GM12872 (cell line): ENCODE measurements at regions not wholly inside any gene's neighbourhood (a gene's known extent, or its start where the extent isn't known, plus 50 kb on each side); places are given as distances from the start of the nearest gene placed in this dataset.

Experiments used
- TF ChIP-seq, protein P1 (sequence below): IDR thresholded peaks from 3 replicates; pipeline ENCODE4 v1.5.1; 2011; ENCODE audit warnings: low read depth, mild to moderate bottlenecking, low read length, moderate library complexity; ENCODE audit not compliant: insufficient read depth

DNA sequence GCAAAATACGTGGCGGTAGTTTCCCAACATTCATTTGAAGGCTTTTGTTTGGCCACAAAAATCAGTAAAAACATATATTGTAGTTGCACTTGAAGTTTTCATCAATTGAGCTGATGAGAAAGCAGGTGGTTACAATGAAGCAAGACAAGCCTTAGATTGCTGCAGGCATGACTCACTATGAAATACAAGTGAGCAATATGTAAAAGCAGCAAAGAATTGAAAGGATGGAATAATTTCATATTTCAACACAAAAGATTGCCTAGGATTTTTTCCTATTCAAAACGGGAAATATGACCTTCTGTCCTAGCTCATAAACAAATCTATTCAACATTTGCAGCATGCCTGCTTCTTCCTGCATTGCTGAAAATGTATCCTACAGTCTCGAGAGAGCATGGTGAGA, 190.9 kb upstream of the BANK1 start:
- TF ChIP-seq, protein P1, sequence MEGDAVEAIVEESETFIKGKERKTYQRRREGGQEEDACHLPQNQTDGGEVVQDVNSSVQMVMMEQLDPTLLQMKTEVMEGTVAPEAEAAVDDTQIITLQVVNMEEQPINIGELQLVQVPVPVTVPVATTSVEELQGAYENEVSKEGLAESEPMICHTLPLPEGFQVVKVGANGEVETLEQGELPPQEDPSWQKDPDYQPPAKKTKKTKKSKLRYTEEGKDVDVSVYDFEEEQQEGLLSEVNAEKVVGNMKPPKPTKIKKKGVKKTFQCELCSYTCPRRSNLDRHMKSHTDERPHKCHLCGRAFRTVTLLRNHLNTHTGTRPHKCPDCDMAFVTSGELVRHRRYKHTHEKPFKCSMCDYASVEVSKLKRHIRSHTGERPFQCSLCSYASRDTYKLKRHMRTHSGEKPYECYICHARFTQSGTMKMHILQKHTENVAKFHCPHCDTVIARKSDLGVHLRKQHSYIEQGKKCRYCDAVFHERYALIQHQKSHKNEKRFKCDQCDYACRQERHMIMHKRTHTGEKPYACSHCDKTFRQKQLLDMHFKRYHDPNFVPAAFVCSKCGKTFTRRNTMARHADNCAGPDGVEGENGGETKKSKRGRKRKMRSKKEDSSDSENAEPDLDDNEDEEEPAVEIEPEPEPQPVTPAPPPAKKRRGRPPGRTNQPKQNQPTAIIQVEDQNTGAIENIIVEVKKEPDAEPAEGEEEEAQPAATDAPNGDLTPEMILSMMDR, result no peak

DNA sequence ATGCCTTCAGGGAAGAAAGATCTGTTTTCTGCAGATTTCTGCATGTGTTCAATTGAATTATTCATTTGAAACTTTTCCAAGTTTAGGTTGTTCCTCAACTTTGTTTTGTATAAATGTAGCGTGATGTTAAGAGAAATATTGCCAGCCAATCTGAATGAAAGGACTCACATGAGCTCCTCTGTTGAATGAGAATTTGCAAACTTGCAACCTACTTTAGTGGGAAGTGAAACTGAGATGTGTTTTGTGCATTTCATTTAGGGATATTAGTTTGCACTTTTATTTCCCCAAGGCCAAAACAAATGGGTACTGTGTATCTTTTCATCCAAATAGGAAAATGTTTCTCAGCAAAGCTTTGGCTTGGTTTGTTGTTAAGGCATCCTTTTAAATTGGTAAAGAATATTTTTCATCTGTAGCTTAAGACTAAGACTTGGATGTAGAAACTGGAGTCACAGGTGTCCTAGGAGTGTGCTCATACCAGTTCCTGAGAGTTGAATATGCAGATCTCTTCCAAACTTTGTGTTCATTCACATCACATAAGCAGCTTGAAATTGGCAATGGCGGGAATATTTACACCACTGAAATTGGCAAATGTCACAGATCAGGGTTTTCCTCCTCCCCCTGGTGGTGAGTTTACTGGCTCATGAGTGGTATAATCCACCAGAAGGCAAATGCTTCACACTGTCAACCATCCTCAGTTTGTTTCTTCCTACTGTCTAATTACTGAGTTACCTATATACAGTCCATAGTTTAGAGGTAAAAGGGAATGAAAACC, 193.6 kb upstream of the BANK1 start:
- TF ChIP-seq, protein P1, result peak; percentile 58

DNA sequence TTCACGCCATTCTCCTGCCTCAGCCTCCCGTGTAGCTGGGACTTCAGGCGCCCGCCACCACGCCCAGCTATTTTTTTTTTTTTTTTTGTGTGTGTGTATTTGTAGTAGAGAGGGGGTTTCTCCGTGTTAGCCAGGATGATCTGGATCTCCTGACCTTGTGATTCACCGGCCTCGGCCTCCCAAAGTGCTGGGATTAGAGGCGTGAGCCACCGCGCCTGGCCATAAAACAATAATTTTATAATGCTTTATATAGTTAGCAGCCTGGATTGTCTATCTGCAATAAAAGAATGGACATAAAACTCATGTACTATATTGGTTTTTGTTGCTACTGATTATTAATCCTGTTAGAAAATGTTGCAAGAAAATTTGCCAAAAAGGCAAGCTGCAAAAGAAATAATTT, 195.9 kb upstream of the BANK1 start:
- TF ChIP-seq, protein P1, result no peak

DNA sequence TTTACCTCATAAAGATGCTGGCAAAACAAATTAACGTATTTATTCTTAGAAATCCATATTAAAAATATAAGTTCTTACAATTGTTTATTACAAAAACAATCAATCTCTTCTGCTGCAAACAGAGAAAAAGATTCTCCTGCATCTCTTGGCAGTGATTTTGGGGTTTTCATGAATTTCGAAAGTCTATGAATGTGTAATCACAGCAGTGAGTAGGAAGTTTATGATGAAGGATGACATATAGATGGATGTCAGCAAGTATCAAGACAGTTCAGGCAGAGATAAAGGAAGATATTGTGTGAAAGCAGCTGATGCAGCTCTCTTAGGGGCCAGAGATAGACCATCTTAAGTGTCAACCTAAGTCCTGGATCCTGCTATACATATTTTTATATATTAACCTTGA, 196.9 kb upstream of the BANK1 start:
- TF ChIP-seq, protein P1, result no peak

DNA sequence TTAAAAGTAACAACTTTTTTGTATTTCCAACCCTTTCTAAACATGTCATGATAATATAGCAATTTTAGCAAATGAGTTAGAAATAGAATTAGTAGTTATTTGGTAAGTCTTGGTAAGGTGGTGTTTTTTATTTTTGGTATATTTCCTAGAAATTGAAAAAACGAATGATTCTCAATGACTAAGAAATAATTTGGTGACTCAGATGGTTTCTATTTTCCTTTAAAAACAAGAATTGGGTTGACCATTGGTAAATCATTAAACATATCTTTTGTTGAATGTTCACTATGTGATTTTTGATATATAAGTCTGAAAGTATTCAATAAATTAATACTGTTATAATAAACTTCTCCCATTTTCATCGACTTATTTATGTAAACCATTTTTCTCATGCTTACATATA, 206.2 kb upstream of the BANK1 start:
- TF ChIP-seq, protein P1, result no peak

DNA sequence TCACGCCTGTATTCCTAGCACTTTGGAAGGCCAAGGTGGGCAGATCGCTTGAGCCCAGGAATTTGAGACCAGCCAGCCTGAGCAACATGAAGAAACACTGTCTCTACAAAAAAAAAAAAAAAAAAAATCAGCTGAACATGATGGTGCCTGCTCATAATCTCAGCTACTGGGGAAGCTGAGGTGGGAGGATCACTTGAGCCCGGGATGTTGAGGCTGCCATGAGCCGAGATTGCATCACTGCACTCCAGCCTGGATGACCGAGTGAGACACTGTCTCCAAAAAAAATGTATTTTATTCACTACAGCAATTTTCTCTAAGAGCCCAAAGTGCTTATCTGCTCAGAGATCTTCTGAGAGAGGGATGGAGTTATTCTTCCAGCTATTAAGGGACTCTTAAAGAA, 215.8 kb upstream of the PPP3CA start:
- TF ChIP-seq, protein P1, result no peak

DNA sequence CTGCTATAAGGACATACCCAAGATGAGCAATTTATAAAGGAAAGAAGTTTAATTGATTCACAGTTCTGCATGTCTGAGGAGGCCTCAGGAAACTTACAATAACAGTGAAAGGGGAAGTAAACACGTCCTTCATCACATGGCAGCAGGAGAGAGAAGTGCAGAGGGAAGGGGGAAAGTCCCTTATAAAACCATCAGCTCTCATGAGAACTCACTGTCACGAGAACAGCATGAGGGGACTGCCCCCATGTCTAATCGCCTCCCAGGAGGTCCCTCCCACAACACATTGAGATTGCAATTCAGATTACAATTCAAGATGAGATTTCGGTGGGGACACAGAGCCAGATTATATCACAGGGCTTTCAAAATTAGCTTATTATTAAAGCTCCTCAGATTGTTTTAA, 209.5 kb upstream of the PPP3CA start:
- TF ChIP-seq, protein P1, result no peak
